ENCODE measurements at regions not wholly inside any gene's neighbourhood (a gene's known extent, or its start where the extent isn't known, plus 50 kb on each side); places are given as distances from the start of the nearest gene placed in this dataset.
"Not testable (repeated sequence)": the region's sequence is repeated elsewhere in the genome, so short reads cannot be mapped to it uniquely, and the experiment has no call there.

GRCh38 chr4:120316416-120316815 lies 249.8 kb upstream of the MAD2L1 start:
- intact Hi-C loops (cut with micrococcal nuclease) = no loop called here

GRCh38 chr4:120314969-120315368 lies 248.3 kb upstream of the MAD2L1 start:
- intact Hi-C loops (cut with micrococcal nuclease) = no loop called here

- intact Hi-C loops (cut with micrococcal nuclease) = no loop called here
Measured at GRCh38 chr4:120304801-120305200, 238.2 kb upstream of the MAD2L1 start.

GRCh38 chr4:120299631-120300030 lies 233.0 kb upstream of the MAD2L1 start:
- intact Hi-C loops (cut with micrococcal nuclease) = no loop called here

- intact Hi-C loops (cut with micrococcal nuclease) = no loop called here
Measured at GRCh38 chr4:120293341-120293740, 226.7 kb upstream of the MAD2L1 start.

- intact Hi-C loops (cut with micrococcal nuclease) = no loop called here
Measured at GRCh38 chr4:120291541-120291940, 224.9 kb upstream of the MAD2L1 start.

GRCh38 chr4:120290553-120290952 lies 223.9 kb upstream of the MAD2L1 start:
- intact Hi-C loops (cut with micrococcal nuclease) = no loop called here

- intact Hi-C loops (cut with micrococcal nuclease) = no loop called here
Measured at GRCh38 chr4:120286813-120287212, 220.2 kb upstream of the MAD2L1 start.

GRCh38 chr4:120281581-120281980 lies 214.9 kb upstream of the MAD2L1 start:
- intact Hi-C loops (cut with micrococcal nuclease) = no loop called here

- intact Hi-C loops (cut with micrococcal nuclease) = no loop called here
Measured at GRCh38 chr4:120277391-120277790, 210.7 kb upstream of the MAD2L1 start.

GRCh38 chr4:120266602-120267001 lies 200.0 kb upstream of the MAD2L1 start:
- intact Hi-C loops (cut with micrococcal nuclease) = no loop called here

GRCh38 chr4:120263618-120264017 lies 197.0 kb upstream of the MAD2L1 start:
- intact Hi-C loops (cut with micrococcal nuclease) = no loop called here

- intact Hi-C loops (cut with micrococcal nuclease) = no loop called here
Measured at GRCh38 chr4:120261117-120261516, 194.5 kb upstream of the MAD2L1 start.

GRCh38 chr4:120256112-120256775 lies 189.6 kb upstream of the MAD2L1 start:
- intact Hi-C loops (cut with micrococcal nuclease) = not testable (repeated sequence)

GRCh38 chr4:120238277-120238973 lies 171.8 kb upstream of the MAD2L1 start:
- intact Hi-C loops (cut with micrococcal nuclease) = no loop called here

GRCh38 chr4:120236873-120237272 lies 170.2 kb upstream of the MAD2L1 start:
- intact Hi-C loops (cut with micrococcal nuclease) = no loop called here

GRCh38 chr4:120232050-120232449 lies 165.4 kb upstream of the MAD2L1 start:
- intact Hi-C loops (cut with micrococcal nuclease) = no loop called here

- intact Hi-C loops (cut with micrococcal nuclease) = no loop called here
Measured at GRCh38 chr4:120228086-120228485, 161.4 kb upstream of the MAD2L1 start.

- intact Hi-C loops (cut with micrococcal nuclease) = no loop called here
Measured at GRCh38 chr4:120227554-120227953, 160.9 kb upstream of the MAD2L1 start.

GRCh38 chr4:120225527-120225926 lies 158.9 kb upstream of the MAD2L1 start:
- intact Hi-C loops (cut with micrococcal nuclease) = no loop called here

GRCh38 chr4:120218981-120219380 lies 152.3 kb upstream of the MAD2L1 start:
- intact Hi-C loops (cut with micrococcal nuclease) = no loop called here

- intact Hi-C loops (cut with micrococcal nuclease) = no loop called here
Measured at GRCh38 chr4:120215350-120215749, 148.7 kb upstream of the MAD2L1 start.

- intact Hi-C loops (cut with micrococcal nuclease) = no loop called here
Measured at GRCh38 chr4:120211408-120212015, 144.9 kb upstream of the MAD2L1 start.

All from T-helper 1 cell treated with Interleukin-12 subunit alpha and Interleukin-12 subunit beta and Interleukin-4 antibody, amounts not matched to agents 30 ng/mL and 1 ng/mL, for 36 hours (primary cell).